ENCODE measurements at regions not wholly inside any gene's neighbourhood (a gene's known extent, or its start where the extent isn't known, plus 50 kb on each side); places are given as distances from the start of the nearest gene placed in this dataset.

- intact Hi-C loops (cut with micrococcal nuclease), result no loop called here
- Histone ChIP-seq H3K36me3 (ENCODE audit: control insufficient read depth in 2 of 2, extremely low read depth in 1 of 2, insufficient read depth in 2 of 2, low read length in 2 of 2) (no peaks in the 10 kb centered on the region), H3K9ac (replicated peaks; ENCODE audit: extremely low read depth, insufficient read depth, low read length) (no peak overlapping the region), H3K27me3 (ENCODE audit: control insufficient read depth in 2 of 2, insufficient read depth in 2 of 2, low read length in 2 of 2) (no peaks in the 10 kb centered on the region), H3K4me2 (ENCODE audit: insufficient read depth, low read length) (no peak overlapping the region), H3K79me2 (ENCODE audit: control insufficient read depth, insufficient read depth, low read length) (no peaks in the 10 kb centered on the region), H3K9me3 (replicated peaks; ENCODE audit: control insufficient read depth, insufficient read depth, low read length) (no peaks in the 10 kb centered on the region), H3K27ac (ENCODE audit: insufficient read depth, low read depth, low read length) (no peak overlapping the region), H3K9me1 (replicated peaks; ENCODE audit: control insufficient read depth, extremely low read depth, insufficient read depth, low read length) (no peaks in the 10 kb centered on the region), H3K4me3 (replicated peaks in 1 of 3; ENCODE audit: insufficient read depth in 1 of 3, low read depth in 1 of 3, low read length in 3 of 3) (no peak overlapping the region), H3K4me1 (ENCODE audit: control insufficient read depth, extremely low read depth, insufficient read depth, low read length) (no peaks in the 10 kb centered on the region), H2AFZ (ENCODE audit: low read depth, low read length) (no peak overlapping the region), H4K20me1 (replicated peaks; ENCODE audit: control insufficient read depth, extremely low read depth, insufficient read depth, low read length) (no peaks in the 10 kb centered on the region)
- BruUV-seq (replicated peaks), result no TSS peak
- no peak for FAIRE-seq
- TF ChIP-seq FOS (IDR thresholded peaks at IDR 0.05; ENCODE audit: borderline replicate concordance, insufficient read depth, low read length), result no peak
- no peak for TF ChIP-seq GATA2 (IDR thresholded peaks at IDR 0.05; ENCODE audit: insufficient read depth, insufficient read length, low read depth, low read length)
- no peak for TF ChIP-seq MYC (IDR thresholded peaks at IDR 0.05; ENCODE audit: low read depth, low read length)
- no peak for TF ChIP-seq JUN (IDR thresholded peaks at IDR 0.05; ENCODE audit: borderline replicate concordance, insufficient read depth, insufficient read length, low read depth)
- TF ChIP-seq EZH2 (IDR thresholded peaks at IDR 0.05; ENCODE audit: borderline replicate concordance, low read depth, low read length, severe bottlenecking), result no peak
- TF ChIP-seq, protein P1, sequence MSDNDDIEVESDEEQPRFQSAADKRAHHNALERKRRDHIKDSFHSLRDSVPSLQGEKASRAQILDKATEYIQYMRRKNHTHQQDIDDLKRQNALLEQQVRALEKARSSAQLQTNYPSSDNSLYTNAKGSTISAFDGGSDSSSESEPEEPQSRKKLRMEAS (IDR thresholded peaks at IDR 0.05; ENCODE audit: insufficient read depth, insufficient read length), result no peak
- TF ChIP-seq POLR2A (IDR thresholded peaks at IDR 0.05; ENCODE audit: low read depth, low read length), result no peak
- POLR2A ChIA-PET, result no interaction called here
- CTCF ChIA-PET, result no interaction called here
- dilution Hi-C loops (cut with MboI; ENCODE audit: extremely low pct_ligation_motif_present, low sequenced_read_pairs), result no loop called here
- no peak for DNase-seq (ENCODE audit: low read depth, low spot score)
These were observed 114.8 kb downstream of the TFAP2A start for GRCh38 chr6:10300071-10300470.

GRCh38 chr6:10297832-10298231 lies 117.0 kb downstream of the TFAP2A start:
- H3K4me2 ChIP-seq (ENCODE audit: insufficient read depth, low read length), result no peak overlapping the region
- H3K4me3 ChIP-seq (replicated peaks in 1 of 3; ENCODE audit: insufficient read depth in 1 of 3, low read depth in 1 of 3, low read length in 3 of 3), result no peak overlapping the region
- FAIRE-seq (no peak), DNase-seq (ENCODE audit: low read depth, low spot score) (no peak)
- no peaks in the 10 kb centered on the region for H3K9me3 ChIP-seq (replicated peaks; ENCODE audit: control insufficient read depth, insufficient read depth, low read length)
- H3K9ac ChIP-seq (replicated peaks; ENCODE audit: extremely low read depth, insufficient read depth, low read length), result no peak overlapping the region
- ChIA-PET CTCF (no interaction called here), POLR2A (no interaction called here)
- no peaks in the 10 kb centered on the region for H3K79me2 ChIP-seq (ENCODE audit: control insufficient read depth, insufficient read depth, low read length)
- intact Hi-C loops (cut with micrococcal nuclease), result no loop called here
- no peaks in the 10 kb centered on the region for H3K36me3 ChIP-seq (ENCODE audit: control insufficient read depth in 2 of 2, extremely low read depth in 1 of 2, insufficient read depth in 2 of 2, low read length in 2 of 2)
- H3K27me3 ChIP-seq (ENCODE audit: control insufficient read depth in 2 of 2, insufficient read depth in 2 of 2, low read length in 2 of 2), result no peaks in the 10 kb centered on the region
- H3K9me1 ChIP-seq (replicated peaks; ENCODE audit: control insufficient read depth, extremely low read depth, insufficient read depth, low read length), result no peaks in the 10 kb centered on the region
- no peaks in the 10 kb centered on the region for H3K4me1 ChIP-seq (ENCODE audit: control insufficient read depth, extremely low read depth, insufficient read depth, low read length)
- TF ChIP-seq, protein P1 (IDR thresholded peaks at IDR 0.05; ENCODE audit: insufficient read depth, insufficient read length), result no peak
- TF ChIP-seq MYC (IDR thresholded peaks at IDR 0.05; ENCODE audit: low read depth, low read length) (no peak), JUN (IDR thresholded peaks at IDR 0.05; ENCODE audit: borderline replicate concordance, insufficient read depth, insufficient read length, low read depth) (no peak), CTCF (IDR thresholded peaks at IDR 0.05; ENCODE audit: extremely low read depth in 1 of 2, insufficient read depth in 1 of 2, low read depth in 1 of 2, low read length in 2 of 2) (no peak), EZH2 (IDR thresholded peaks at IDR 0.05; ENCODE audit: borderline replicate concordance, low read depth, low read length, severe bottlenecking) (no peak), POLR2AphosphoS5 (IDR thresholded peaks at IDR 0.05; ENCODE audit: insufficient read depth, low read depth, low read length) (no peak), GATA2 (IDR thresholded peaks at IDR 0.05; ENCODE audit: insufficient read depth, insufficient read length, low read depth, low read length) (no peak), POLR2A (IDR thresholded peaks at IDR 0.05; ENCODE audit: low read depth, low read length) (no peak), FOS (IDR thresholded peaks at IDR 0.05; ENCODE audit: borderline replicate concordance, insufficient read depth, low read length) (no peak)
- no peak overlapping the region for H3K27ac ChIP-seq (ENCODE audit: insufficient read depth, low read depth, low read length)
- H4K20me1 ChIP-seq (replicated peaks; ENCODE audit: control insufficient read depth, extremely low read depth, insufficient read depth, low read length), result no peaks in the 10 kb centered on the region
- no TSS peak for BruUV-seq (replicated peaks)
- H2AFZ ChIP-seq (ENCODE audit: low read depth, low read length), result no peak overlapping the region
- dilution Hi-C loops (cut with MboI; ENCODE audit: extremely low pct_ligation_motif_present, low sequenced_read_pairs), result no loop called here
